Activated CD4-positive, alpha-beta T cell treated with anti-CD3 and anti-CD28 coated beads, Interleukin-2, amount 10 ng/mL, durations not matched to agents 24 days and 14 days (primary cell): ENCODE measurements at regions not wholly inside any gene's neighbourhood (a gene's known extent, or its start where the extent isn't known, plus 50 kb on each side); places are given as distances from the start of the nearest gene placed in this dataset.
"Not testable (repeated sequence)": the region's sequence is repeated elsewhere in the genome, so short reads cannot be mapped to it uniquely, and the experiment has no call there.

Source experiments
- DNase-seq: peaks from one replicate; pipeline ENCODE4 v3.0.0; 2022
- H3K27ac Mint-ChIP-seq: one replicate; pipeline ENCODE4 v1.8.0; 2022; ENCODE audit warnings: mild to moderate bottlenecking, mixed read lengths
- H3K27me3 Mint-ChIP-seq: one replicate; pipeline ENCODE4 v1.8.0; 2022; ENCODE audit warnings: mixed read lengths
- H3K36me3 Mint-ChIP-seq: one replicate; pipeline ENCODE4 v1.8.0; 2022; ENCODE audit warnings: low read depth, mild to moderate bottlenecking, mixed read lengths
- H3K4me1 Mint-ChIP-seq: one replicate; pipeline ENCODE4 v1.8.0; 2021; ENCODE audit warnings: mixed read lengths
- H3K4me3 Mint-ChIP-seq: one replicate; pipeline ENCODE4 v1.8.0; 2022; ENCODE audit warnings: mild to moderate bottlenecking, moderate library complexity, mixed read lengths
- H3K9me3 Mint-ChIP-seq: one replicate; pipeline ENCODE4 v1.8.0; 2021; ENCODE audit warnings: mixed read lengths
- intact Hi-C: fragments of 100-400 bp; cut with micrococcal nuclease; formaldehyde crosslinking; loops from one replicate; pipeline ENCODE4 v1.15.1; 2023

GRCh38 chr10:124158592-124158991 is 65.2 kb upstream of the CHST15 start:
- no peaks in the 10 kb centered on the region for H3K36me3 Mint-ChIP-seq
- H3K27ac Mint-ChIP-seq: no peak overlapping the region
- intact Hi-C loops: no loop called here
- no peak for DNase-seq
- H3K27me3 Mint-ChIP-seq: peaks cover 11% of the 10 kb centered on the region
- no peaks in the 10 kb centered on the region for H3K9me3 Mint-ChIP-seq
- H3K4me1 Mint-ChIP-seq: peaks cover 7% of the 10 kb centered on the region
- H3K4me3 Mint-ChIP-seq: no peak overlapping the region

GRCh38 chr10:124157271-124157681 is 63.9 kb upstream of the CHST15 start:
- DNase-seq: no peak
- no peaks in the 10 kb centered on the region for H3K9me3 Mint-ChIP-seq
- no peak overlapping the region for H3K27ac Mint-ChIP-seq
- peaks cover 6% of the 10 kb centered on the region for H3K4me1 Mint-ChIP-seq
- no peak overlapping the region for H3K4me3 Mint-ChIP-seq
- no peaks in the 10 kb centered on the region for H3K36me3 Mint-ChIP-seq
- intact Hi-C loops: no loop called here
- H3K27me3 Mint-ChIP-seq: peaks cover 9% of the 10 kb centered on the region

- H3K27me3 Mint-ChIP-seq: peaks cover 4% of the 10 kb centered on the region
- H3K36me3 Mint-ChIP-seq: no peaks in the 10 kb centered on the region
- no peak overlapping the region for H3K27ac Mint-ChIP-seq
- no peak overlapping the region for H3K4me3 Mint-ChIP-seq
- DNase-seq: no peak
- no peaks in the 10 kb centered on the region for H3K9me3 Mint-ChIP-seq
- peaks cover 4% of the 10 kb centered on the region for H3K4me1 Mint-ChIP-seq
- intact Hi-C loops: no loop called here
Measured at GRCh38 chr10:124156524-124157260, 63.3 kb upstream of the CHST15 start.

GRCh38 chr10:124155781-124156435 is 62.5 kb upstream of the CHST15 start:
- intact Hi-C loops: no loop called here
- Mint-ChIP-seq H3K27ac (no peak overlapping the region), H3K4me1 (peaks cover 4% of the 10 kb centered on the region)

GRCh38 chr10:124153023-124153826 is 59.8 kb upstream of the CHST15 start:
- peaks cover 12% of the 10 kb centered on the region for H3K4me1 Mint-ChIP-seq
- H3K27ac Mint-ChIP-seq: no peak overlapping the region
- intact Hi-C loops: no loop called here
- peaks cover 16% of the 10 kb centered on the region for H3K27me3 Mint-ChIP-seq
- DNase-seq: peak; percentile 81
- no peak overlapping the region for H3K4me3 Mint-ChIP-seq
- H3K36me3 Mint-ChIP-seq: no peaks in the 10 kb centered on the region
- H3K9me3 Mint-ChIP-seq: no peaks in the 10 kb centered on the region

More at GRCh38 chr10:124155781-124156435, 62.5 kb upstream of the CHST15 start:
- Mint-ChIP-seq H3K4me3 (no peak overlapping the region), H3K9me3 (no peaks in the 10 kb centered on the region), H3K36me3 (no peaks in the 10 kb centered on the region), H3K27me3 (peaks cover 12% of the 10 kb centered on the region)
- DNase-seq: no peak

- H3K27me3 Mint-ChIP-seq: peaks cover 13% of the 10 kb centered on the region
- no peak overlapping the region for H3K27ac Mint-ChIP-seq
- no peak overlapping the region for H3K4me3 Mint-ChIP-seq
- H3K36me3 Mint-ChIP-seq: no peaks in the 10 kb centered on the region
- DNase-seq: no peak
- H3K9me3 Mint-ChIP-seq: no peaks in the 10 kb centered on the region
- intact Hi-C loops: no loop called here
- peaks cover 13% of the 10 kb centered on the region for H3K4me1 Mint-ChIP-seq
Measured at GRCh38 chr10:124152139-124153022, 59.0 kb upstream of the CHST15 start.

- Mint-ChIP-seq H3K27ac (no peak overlapping the region), H3K4me1 (peaks cover 13% of the 10 kb centered on the region), H3K9me3 (no peaks in the 10 kb centered on the region), H3K4me3 (no peak overlapping the region), H3K36me3 (no peaks in the 10 kb centered on the region), H3K27me3 (peaks cover 13% of the 10 kb centered on the region)
- intact Hi-C loops: no loop called here
- no peak for DNase-seq
Measured at GRCh38 chr10:124151466-124152095, 58.2 kb upstream of the CHST15 start.

GRCh38 chr10:124150807-124151417 is 57.5 kb upstream of the CHST15 start:
- no peak overlapping the region for H3K27ac Mint-ChIP-seq
- no peaks in the 10 kb centered on the region for H3K9me3 Mint-ChIP-seq
- peaks cover 13% of the 10 kb centered on the region for H3K27me3 Mint-ChIP-seq
- intact Hi-C loops: no loop called here
- DNase-seq: no peak
- no peak overlapping the region for H3K4me3 Mint-ChIP-seq
- H3K36me3 Mint-ChIP-seq: no peaks in the 10 kb centered on the region
- peaks cover 13% of the 10 kb centered on the region for H3K4me1 Mint-ChIP-seq

GRCh38 chr10:124150189-124150806 is 56.9 kb upstream of the CHST15 start:
- H3K27me3 Mint-ChIP-seq: peaks cover 13% of the 10 kb centered on the region
- intact Hi-C loops: no loop called here
- H3K4me3 Mint-ChIP-seq: no peak overlapping the region
- no peak overlapping the region for H3K27ac Mint-ChIP-seq
- DNase-seq: no peak
- H3K4me1 Mint-ChIP-seq: peaks cover 10% of the 10 kb centered on the region
- no peaks in the 10 kb centered on the region for H3K9me3 Mint-ChIP-seq
- no peaks in the 10 kb centered on the region for H3K36me3 Mint-ChIP-seq

- H3K27me3 Mint-ChIP-seq: peaks cover 13% of the 10 kb centered on the region
- intact Hi-C loops: no loop called here
- DNase-seq: no peak
- no peaks in the 10 kb centered on the region for H3K36me3 Mint-ChIP-seq
- H3K9me3 Mint-ChIP-seq: no peaks in the 10 kb centered on the region
- H3K4me1 Mint-ChIP-seq: peaks cover 9% of the 10 kb centered on the region
- no peak overlapping the region for H3K4me3 Mint-ChIP-seq
- H3K27ac Mint-ChIP-seq: no peak overlapping the region
Measured at GRCh38 chr10:124149189-124150042, 56.0 kb upstream of the CHST15 start.

- H3K36me3 Mint-ChIP-seq, DNase-seq, H3K27ac Mint-ChIP-seq, H3K4me1 Mint-ChIP-seq, H3K4me3 Mint-ChIP-seq, intact Hi-C loops, H3K9me3 Mint-ChIP-seq: not testable (repeated sequence)
- peaks cover 13% of the 10 kb centered on the region for H3K27me3 Mint-ChIP-seq
Measured at GRCh38 chr10:124148509-124149188, 55.3 kb upstream of the CHST15 start.
